ENCODE measurements at regions not wholly inside any gene's neighbourhood (a gene's known extent, or its start where the extent isn't known, plus 50 kb on each side); places are given as distances from the start of the nearest gene placed in this dataset.
"Not testable (repeated sequence)": the region's sequence is repeated elsewhere in the genome, so short reads cannot be mapped to it uniquely, and the experiment has no call there.

DNA sequence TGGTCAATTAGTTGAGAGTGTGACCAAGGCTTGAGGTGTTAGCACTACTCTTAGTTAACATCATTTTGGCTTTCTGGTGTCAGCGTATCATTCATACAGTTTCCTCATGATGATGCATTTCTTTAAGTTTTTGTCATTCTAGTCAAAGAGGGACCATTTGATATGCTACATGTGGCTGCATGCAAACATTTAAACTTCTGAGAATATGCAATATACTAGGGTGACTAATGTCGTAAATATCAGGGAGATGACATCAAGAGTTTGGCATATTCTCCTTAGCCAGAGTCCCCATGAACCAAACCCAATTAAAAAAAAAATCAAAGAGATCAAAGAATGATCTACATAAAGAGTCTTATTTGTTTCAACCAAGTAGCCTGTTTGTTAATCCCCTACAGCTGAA, 537.4 kb upstream of the PCDH7 start:
- intact Hi-C loops (cut with DNase I; ENCODE audit: low total_unique reads) (no loop called here), in situ Hi-C loops (cut with MboI; ENCODE audit: low pct_ligation_motif_present in 1 of 4, low pct_unique_long_range_greater_than_20kb in 1 of 4, low sequenced_read_pairs in 3 of 4) (no loop called here)
- TF ChIP-seq, protein P1, sequence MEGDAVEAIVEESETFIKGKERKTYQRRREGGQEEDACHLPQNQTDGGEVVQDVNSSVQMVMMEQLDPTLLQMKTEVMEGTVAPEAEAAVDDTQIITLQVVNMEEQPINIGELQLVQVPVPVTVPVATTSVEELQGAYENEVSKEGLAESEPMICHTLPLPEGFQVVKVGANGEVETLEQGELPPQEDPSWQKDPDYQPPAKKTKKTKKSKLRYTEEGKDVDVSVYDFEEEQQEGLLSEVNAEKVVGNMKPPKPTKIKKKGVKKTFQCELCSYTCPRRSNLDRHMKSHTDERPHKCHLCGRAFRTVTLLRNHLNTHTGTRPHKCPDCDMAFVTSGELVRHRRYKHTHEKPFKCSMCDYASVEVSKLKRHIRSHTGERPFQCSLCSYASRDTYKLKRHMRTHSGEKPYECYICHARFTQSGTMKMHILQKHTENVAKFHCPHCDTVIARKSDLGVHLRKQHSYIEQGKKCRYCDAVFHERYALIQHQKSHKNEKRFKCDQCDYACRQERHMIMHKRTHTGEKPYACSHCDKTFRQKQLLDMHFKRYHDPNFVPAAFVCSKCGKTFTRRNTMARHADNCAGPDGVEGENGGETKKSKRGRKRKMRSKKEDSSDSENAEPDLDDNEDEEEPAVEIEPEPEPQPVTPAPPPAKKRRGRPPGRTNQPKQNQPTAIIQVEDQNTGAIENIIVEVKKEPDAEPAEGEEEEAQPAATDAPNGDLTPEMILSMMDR (IDR thresholded peaks at IDR 0.05) = no peak
- no peak for TF ChIP-seq POLR2AphosphoS5 (IDR thresholded peaks at IDR 0.05)
- no peak for TF ChIP-seq POLR2A (IDR thresholded peaks at IDR 0.05)
- TF ChIP-seq EP300 (IDR thresholded peaks at IDR 0.05; ENCODE audit: low read depth) = no peak
- Histone ChIP-seq H3K4me1 (no peaks in the 10 kb centered on the region), H3K9me3 (no peaks in the 10 kb centered on the region), H3K27ac (no peak overlapping the region), H3K36me3 (no peaks in the 10 kb centered on the region), H3K27me3 (no peaks in the 10 kb centered on the region), H3K4me3 (no peak overlapping the region)
- no peak for DNase-seq
- WGBS, 2 donors (ENCODE audit: low coverage in 1 of 2) = 83 to 92% methylated on average over 2 of the region's 2 CpGs

DNA sequence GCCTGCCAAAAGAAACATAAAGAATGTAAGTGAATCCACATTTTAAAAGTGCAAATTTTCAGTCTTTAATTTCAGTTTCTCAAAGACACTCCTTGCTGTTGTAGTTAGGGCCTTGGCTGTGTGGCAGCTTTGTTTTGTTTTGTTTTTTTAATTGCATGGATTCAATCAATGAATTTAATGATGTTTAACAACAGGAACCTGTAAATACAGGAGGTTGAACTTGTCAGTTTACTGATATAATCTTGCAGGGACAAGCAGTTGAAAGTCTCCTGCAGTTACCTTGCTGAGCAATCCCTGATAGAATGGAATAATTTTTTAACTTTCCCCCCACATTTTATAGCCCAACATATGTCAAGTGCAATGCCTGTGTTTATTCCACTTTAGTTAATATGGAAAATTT, 528.3 kb upstream of the PCDH7 start:
- no peak for DNase-seq

DNA sequence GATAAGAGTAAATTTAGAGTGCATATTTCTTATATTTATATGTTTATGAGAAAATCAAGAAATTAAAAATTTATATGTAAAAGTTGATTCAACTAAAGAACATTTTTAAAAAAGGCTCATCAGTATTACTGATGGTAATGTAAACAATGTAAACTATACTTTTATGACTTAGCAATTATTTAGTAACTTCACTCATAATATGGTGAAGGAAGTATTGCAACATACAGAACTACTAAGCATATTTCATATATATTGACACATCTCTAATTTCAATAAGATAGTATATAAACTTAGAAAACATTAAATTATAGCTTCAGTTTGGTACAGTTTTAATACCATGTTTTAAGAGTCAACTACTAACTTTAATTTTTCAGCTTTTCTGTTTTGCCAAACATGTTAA, 512.8 kb upstream of the PCDH7 start:
- H3K27ac ChIP-seq = no peak overlapping the region
- H3K9me3 ChIP-seq = peaks cover 0 to 5% of the 10 kb centered on the region in 2 donors
- no peaks in the 10 kb centered on the region for H3K27me3 ChIP-seq
- in situ Hi-C loops (cut with MboI; ENCODE audit: low pct_ligation_motif_present in 1 of 4, low pct_unique_long_range_greater_than_20kb in 1 of 4, low sequenced_read_pairs in 3 of 4) = no loop called here
- intact Hi-C loops (cut with DNase I; ENCODE audit: low total_unique reads) = no loop called here
- H3K4me1 ChIP-seq = no peaks in the 10 kb centered on the region
- no peak for DNase-seq
- H3K4me3 ChIP-seq = no peak overlapping the region
- no peak for TF ChIP-seq POLR2AphosphoS5 (IDR thresholded peaks at IDR 0.05)
- H3K36me3 ChIP-seq = no peaks in the 10 kb centered on the region

More for the DNA sequence above, 528.3 kb upstream of the PCDH7 start:
- Histone ChIP-seq H3K4me1 (no peaks in the 10 kb centered on the region), H3K27ac (no peak overlapping the region), H3K9me3 (no peaks in the 10 kb centered on the region), H3K36me3 (no peaks in the 10 kb centered on the region), H3K4me3 (no peak overlapping the region), H3K27me3 (no peaks in the 10 kb centered on the region)
- TF ChIP-seq, protein P1 (IDR thresholded peaks at IDR 0.05) = no peak
- no peak for TF ChIP-seq EP300 (IDR thresholded peaks at IDR 0.05; ENCODE audit: low read depth)
- no peak for TF ChIP-seq POLR2AphosphoS5 (IDR thresholded peaks at IDR 0.05)
- TF ChIP-seq POLR2A (IDR thresholded peaks at IDR 0.05) = no peak
- intact Hi-C loops (cut with DNase I; ENCODE audit: low total_unique reads) (no loop called here), in situ Hi-C loops (cut with MboI; ENCODE audit: low pct_ligation_motif_present in 1 of 4, low pct_unique_long_range_greater_than_20kb in 1 of 4, low sequenced_read_pairs in 3 of 4) (no loop called here)

DNA sequence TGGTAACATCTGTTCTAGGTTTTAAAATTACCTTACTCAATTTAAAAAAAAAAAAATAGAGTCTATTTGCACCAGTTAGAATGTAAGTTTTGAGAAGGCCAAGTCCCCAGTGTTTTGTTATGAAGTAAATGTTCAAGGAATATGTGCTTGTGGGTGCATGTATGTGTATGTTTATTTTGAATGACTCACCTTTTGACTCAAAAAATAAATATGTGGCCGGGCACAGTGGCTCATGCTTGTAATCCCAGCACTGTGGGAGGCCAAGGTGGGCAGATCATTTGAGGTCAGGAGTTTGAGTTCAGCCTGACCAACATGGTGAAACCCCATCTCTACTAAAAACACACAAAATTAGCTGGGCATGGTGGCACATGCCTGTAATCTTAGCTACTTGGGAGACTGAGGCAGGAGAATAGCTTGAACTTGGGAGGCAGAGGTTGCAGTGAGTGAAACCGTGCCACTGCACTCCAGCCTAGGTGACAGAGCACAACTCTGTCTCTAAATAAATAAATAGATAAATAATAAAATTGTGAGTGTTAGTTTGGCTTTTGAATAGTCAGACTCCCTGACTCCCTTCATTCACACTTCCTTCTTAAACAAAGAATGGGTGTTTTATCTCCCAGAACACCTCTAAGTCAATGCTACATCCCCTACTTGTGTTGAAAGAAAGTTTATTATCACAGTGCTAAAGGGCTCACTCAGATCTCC, 511.3 kb upstream of the PCDH7 start:
- no peaks in the 10 kb centered on the region for H3K4me1 ChIP-seq
- peaks cover 0 to 3% of the 10 kb centered on the region in 2 donors for H3K9me3 ChIP-seq
- H3K4me3 ChIP-seq = no peak overlapping the region
- intact Hi-C loops (cut with DNase I; ENCODE audit: low total_unique reads) = no loop called here
- 48 to 56% methylated on average over 2 of the region's 2 CpGs for WGBS, 2 donors (ENCODE audit: low coverage in 1 of 2)
- in situ Hi-C loops (cut with MboI; ENCODE audit: low pct_ligation_motif_present in 1 of 4, low pct_unique_long_range_greater_than_20kb in 1 of 4, low sequenced_read_pairs in 3 of 4) = no loop called here
- H3K27me3 ChIP-seq = no peaks in the 10 kb centered on the region
- H3K36me3 ChIP-seq = no peaks in the 10 kb centered on the region
- TF ChIP-seq, protein P1 (IDR thresholded peaks at IDR 0.05) = no peak
- no peak for TF ChIP-seq EP300 (IDR thresholded peaks at IDR 0.05; ENCODE audit: low read depth)
- no peak for TF ChIP-seq POLR2A (IDR thresholded peaks at IDR 0.05)
- no peak for TF ChIP-seq POLR2AphosphoS5 (IDR thresholded peaks at IDR 0.05)
- DNase-seq = no peak
- no peak overlapping the region for H3K27ac ChIP-seq

DNA sequence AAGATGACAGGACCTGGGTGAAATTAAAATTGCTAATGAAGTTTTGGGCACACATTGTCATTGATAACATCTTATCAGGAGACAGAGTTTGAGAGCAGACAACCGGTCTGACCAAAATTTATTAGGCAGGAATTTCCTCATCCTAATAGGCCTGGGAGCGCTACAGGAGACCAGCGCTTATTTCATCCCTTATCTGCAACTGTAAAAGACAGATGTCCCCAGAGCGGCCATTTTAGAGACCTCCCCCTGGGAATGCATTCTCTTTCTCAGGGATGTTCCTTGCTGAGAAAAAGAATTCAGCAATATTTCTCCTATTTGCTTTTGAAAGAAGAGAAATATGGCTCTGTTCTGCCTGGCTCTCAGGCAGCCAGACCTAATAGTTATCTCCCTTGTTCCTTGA, 504.2 kb upstream of the PCDH7 start:
- in situ Hi-C loops (cut with MboI; ENCODE audit: low pct_ligation_motif_present in 1 of 4, low pct_unique_long_range_greater_than_20kb in 1 of 4, low sequenced_read_pairs in 3 of 4); H3K9me3 ChIP-seq; H3K4me3 ChIP-seq; H3K4me1 ChIP-seq; H3K27me3 ChIP-seq; DNase-seq; H3K27ac ChIP-seq; intact Hi-C loops (cut with DNase I; ENCODE audit: low total_unique reads); H3K36me3 ChIP-seq: not testable (repeated sequence)
- 87 to 90% methylated on average over 2 to 4 of the region's 4 CpGs for WGBS, 2 donors (ENCODE audit: low coverage in 1 of 2)
